ENCODE measurements at regions not wholly inside any gene's neighbourhood (a gene's known extent, or its start where the extent isn't known, plus 50 kb on each side); places are given as distances from the start of the nearest gene placed in this dataset.
"Not testable (repeated sequence)": the region's sequence is repeated elsewhere in the genome, so short reads cannot be mapped to it uniquely, and the experiment has no call there.

GRCh38 chr20:47866480-47866879 lies 81.2 kb upstream of the SULF2 start:
- DNase-seq: no peak

- DNase-seq: no peak
Observed at GRCh38 chr20:47865912-47866311, 80.6 kb upstream of the SULF2 start.

- no peak for DNase-seq
Observed at GRCh38 chr20:47865451-47865850, 80.2 kb upstream of the SULF2 start.

GRCh38 chr20:47863981-47864380 lies 78.7 kb upstream of the SULF2 start:
- DNase-seq: no peak

GRCh38 chr20:47863315-47863965 lies 78.2 kb upstream of the SULF2 start:
- DNase-seq: no peak

- DNase-seq: no peak
Observed at GRCh38 chr20:47862574-47863240, 77.4 kb upstream of the SULF2 start.

- no peak for DNase-seq
Observed at GRCh38 chr20:47861116-47861515, 75.8 kb upstream of the SULF2 start.

GRCh38 chr20:47860049-47860830 lies 75.0 kb upstream of the SULF2 start:
- no peak for DNase-seq

GRCh38 chr20:47859278-47859677 lies 74.0 kb upstream of the SULF2 start:
- DNase-seq: no peak

- no peak for DNase-seq
Observed at GRCh38 chr20:47857569-47858464, 72.5 kb upstream of the SULF2 start.

GRCh38 chr20:47857187-47857568 lies 71.9 kb upstream of the SULF2 start:
- DNase-seq: no peak

GRCh38 chr20:47855799-47856198 lies 70.5 kb upstream of the SULF2 start:
- DNase-seq: no peak

- no peak for DNase-seq
Observed at GRCh38 chr20:47854687-47855212, 69.5 kb upstream of the SULF2 start.

GRCh38 chr20:47851774-47852173 lies 66.5 kb upstream of the SULF2 start:
- no peak for DNase-seq

GRCh38 chr20:47850146-47850545 lies 64.9 kb upstream of the SULF2 start:
- DNase-seq: no peak

GRCh38 chr20:47849596-47849995 lies 64.3 kb upstream of the SULF2 start:
- DNase-seq: no peak

GRCh38 chr20:47849006-47849405 lies 63.7 kb upstream of the SULF2 start:
- DNase-seq: no peak

- DNase-seq: not testable (repeated sequence)
Observed at GRCh38 chr20:47848534-47848933, 63.3 kb upstream of the SULF2 start.

- no peak for DNase-seq
Observed at GRCh38 chr20:47847884-47848485, 62.7 kb upstream of the SULF2 start.

GRCh38 chr20:47847220-47847619 lies 61.9 kb upstream of the SULF2 start:
- not testable (repeated sequence) for DNase-seq

GRCh38 chr20:47846651-47847050 lies 61.4 kb upstream of the SULF2 start:
- not testable (repeated sequence) for DNase-seq

- DNase-seq: not testable (repeated sequence)
Observed at GRCh38 chr20:47845382-47845977, 60.2 kb upstream of the SULF2 start.
